Epithelial cell of esophagus (primary cell): ENCODE measurements at regions not wholly inside any gene's neighbourhood (a gene's known extent, or its start where the extent isn't known, plus 50 kb on each side); places are given as distances from the start of the nearest gene placed in this dataset.

Experiments
- DNase-seq: peaks from one replicate; pipeline ENCODE4 v3.0.0; 2010; ENCODE audit warnings: low read depth
- H3K4me3 ChIP-seq: 2 replicates; pipeline ENCODE4 v1.5.1; 2011; ENCODE audit warnings: mild to moderate bottlenecking, low read length, control low read depth
- TF ChIP-seq, protein P1 (sequence below): IDR thresholded peaks from 2 replicates; pipeline ENCODE4 v1.5.1; 2011; ENCODE audit warnings: low read depth, mild to moderate bottlenecking, low read length, control low read depth, inconsistent platforms; ENCODE audit not compliant: insufficient read depth; ENCODE audit errors: missing control alignments

DNA sequence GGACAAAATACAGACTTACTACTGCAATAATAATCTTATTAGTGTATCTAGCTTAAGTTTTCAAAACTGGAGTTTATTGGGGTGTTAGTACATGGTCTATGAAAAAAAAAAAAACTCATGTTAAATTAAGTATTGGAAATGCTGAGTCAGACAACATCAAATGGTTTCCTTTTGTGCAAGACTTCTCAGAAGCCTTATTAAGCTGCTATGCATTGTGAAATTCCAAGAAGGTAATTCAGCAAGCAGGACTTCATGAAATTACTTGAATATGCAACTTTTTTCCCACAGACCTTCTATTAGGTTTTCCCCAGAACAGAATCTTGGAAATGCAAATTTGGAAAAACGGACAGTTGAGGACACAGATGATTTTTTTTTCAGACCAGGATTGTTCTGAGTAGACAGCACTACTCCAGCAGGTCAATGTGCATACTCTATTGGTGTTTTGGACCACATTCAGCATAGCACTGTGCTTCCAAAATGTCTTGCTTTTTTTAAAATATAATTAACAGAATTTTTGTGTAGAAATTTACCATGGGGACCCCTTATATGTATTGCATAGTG lies 568.8 kb upstream of the TENM3 start:
- no peak overlapping the region for H3K4me3 ChIP-seq
- DNase-seq: peak; percentile 53
- TF ChIP-seq, protein P1, sequence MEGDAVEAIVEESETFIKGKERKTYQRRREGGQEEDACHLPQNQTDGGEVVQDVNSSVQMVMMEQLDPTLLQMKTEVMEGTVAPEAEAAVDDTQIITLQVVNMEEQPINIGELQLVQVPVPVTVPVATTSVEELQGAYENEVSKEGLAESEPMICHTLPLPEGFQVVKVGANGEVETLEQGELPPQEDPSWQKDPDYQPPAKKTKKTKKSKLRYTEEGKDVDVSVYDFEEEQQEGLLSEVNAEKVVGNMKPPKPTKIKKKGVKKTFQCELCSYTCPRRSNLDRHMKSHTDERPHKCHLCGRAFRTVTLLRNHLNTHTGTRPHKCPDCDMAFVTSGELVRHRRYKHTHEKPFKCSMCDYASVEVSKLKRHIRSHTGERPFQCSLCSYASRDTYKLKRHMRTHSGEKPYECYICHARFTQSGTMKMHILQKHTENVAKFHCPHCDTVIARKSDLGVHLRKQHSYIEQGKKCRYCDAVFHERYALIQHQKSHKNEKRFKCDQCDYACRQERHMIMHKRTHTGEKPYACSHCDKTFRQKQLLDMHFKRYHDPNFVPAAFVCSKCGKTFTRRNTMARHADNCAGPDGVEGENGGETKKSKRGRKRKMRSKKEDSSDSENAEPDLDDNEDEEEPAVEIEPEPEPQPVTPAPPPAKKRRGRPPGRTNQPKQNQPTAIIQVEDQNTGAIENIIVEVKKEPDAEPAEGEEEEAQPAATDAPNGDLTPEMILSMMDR: no peak

DNA sequence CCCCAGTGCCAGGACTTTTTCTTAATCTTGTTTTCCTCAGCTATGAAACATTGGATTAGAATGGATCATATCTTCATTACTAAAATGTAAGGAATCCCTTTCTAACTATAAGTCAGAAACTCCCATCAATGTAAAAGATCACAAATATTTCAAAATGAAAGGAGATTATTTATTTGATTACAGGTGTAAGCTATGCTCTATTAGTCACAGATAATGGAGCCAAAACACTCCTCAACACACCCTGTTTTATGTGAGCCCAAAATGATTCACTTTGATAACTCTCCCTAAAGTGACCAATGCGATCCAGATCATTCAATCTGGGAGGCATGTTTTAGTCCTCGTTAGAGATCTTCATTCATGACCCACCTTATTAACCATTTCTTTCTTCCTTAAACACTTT lies 566.7 kb upstream of the TENM3 start:
- no peak overlapping the region for H3K4me3 ChIP-seq
- peak; percentile 48 for DNase-seq
- TF ChIP-seq, protein P1: no peak

DNA sequence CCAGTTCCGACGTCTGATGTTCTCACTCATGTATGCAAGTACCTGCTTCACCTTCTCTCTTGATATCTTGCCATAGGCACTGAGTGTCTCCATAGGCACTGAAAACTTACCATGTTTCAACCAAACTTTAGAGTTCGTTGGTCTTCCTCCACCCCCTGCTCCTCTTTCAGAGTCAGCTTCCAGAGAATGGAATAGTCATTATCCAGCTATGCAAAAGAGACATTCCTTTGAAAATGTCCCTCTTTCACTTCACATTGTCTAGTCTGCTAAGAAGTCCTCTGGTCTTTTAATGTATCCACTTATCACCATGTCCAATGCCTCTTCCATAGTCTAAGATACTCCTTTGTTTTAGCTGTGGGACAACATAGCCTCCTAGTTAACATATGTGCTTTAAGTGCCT lies 566.0 kb upstream of the TENM3 start:
- TF ChIP-seq, protein P1: no peak
- no peak for DNase-seq
- no peak overlapping the region for H3K4me3 ChIP-seq

DNA sequence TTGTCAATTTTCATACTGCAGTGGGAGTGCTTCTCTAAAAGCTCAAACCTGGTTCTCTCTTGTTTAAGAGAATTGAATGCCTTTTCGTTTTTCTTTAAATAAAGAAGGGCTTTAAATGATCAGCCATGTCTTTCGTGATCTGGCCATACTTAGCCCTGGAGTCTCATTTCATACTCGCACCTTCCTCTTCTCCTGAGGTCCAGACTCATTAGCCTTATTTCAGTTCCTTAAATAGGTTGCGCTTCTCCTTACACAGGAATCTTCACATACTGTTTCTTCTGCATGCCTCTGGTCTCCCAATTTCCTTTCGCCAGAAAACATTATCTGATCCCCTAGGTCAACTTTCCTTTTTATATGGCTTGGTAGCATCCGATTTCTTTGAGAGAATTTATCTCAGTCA lies 565.6 kb upstream of the TENM3 start:
- no peak overlapping the region for H3K4me3 ChIP-seq
- TF ChIP-seq, protein P1: no peak
- DNase-seq: no peak

DNA sequence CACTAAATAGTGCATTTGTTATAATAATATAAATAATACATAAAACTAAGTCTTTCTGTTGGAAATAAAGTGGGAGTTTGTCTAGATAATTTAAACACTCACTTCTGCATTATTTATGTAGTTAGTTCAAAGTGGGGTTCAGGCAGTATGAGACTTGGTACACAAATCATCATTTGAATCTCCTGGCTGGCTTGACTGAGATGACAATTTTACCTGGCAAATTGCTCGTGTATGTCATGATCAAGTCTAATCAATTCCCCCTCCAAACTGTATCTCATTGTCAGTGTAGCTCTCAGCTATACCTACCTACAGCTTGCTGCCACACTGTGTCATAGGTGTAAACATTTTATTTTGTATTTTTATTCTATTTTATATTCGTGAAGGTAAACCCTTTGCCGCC lies 563.4 kb upstream of the TENM3 start:
- no peak overlapping the region for H3K4me3 ChIP-seq
- DNase-seq: no peak
- TF ChIP-seq, protein P1: no peak

DNA sequence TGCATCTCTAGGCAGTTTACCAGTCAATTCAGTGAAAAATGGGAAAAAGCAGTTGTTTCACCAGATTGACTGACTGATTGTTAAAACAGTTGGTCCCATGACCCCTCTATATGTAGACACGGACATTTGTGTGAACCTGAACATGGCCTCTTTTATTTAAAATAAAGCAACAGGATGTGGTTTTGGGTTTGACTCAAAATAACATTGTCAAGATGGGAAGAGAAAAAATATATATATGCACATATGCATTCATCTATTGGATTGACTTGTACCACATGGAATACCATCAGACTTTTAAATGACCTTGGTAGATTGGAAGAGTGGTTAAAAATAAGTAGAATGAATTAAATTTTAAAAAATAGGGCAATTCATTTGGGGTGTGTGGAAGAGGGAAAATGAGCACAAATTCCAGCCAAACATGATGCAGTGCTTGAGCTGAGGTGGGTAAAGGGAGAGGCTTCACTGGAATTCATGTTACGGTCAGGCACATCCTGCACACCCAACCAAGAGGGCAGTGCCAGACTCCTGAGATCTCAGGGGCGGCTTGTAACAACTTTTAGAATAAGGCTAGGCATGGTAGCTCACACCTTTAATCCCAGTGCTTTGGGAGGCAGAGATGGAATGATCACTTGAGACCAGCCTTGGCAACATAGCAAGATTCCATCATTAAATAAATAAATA lies 560.7 kb upstream of the TENM3 start:
- TF ChIP-seq, protein P1: no peak
- no peak for DNase-seq
- H3K4me3 ChIP-seq: no peak overlapping the region

DNA sequence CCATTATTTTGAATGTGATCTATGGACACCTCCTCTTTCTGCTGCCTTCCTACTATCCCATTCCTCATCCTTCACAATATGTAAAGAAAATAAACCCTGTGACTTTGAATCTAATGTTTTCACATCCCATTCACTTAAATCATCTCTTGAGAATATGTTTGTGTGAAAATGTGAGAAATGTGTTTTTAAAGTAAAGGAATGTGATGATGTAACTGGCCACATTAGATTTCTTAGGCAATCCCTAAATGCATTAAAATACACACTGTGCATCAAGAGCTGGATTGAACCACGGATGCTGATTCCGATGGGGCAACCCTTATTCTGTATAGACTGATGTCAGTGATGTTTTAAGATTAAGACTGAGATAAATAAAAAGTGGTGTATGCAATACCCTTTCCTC lies 558.9 kb upstream of the TENM3 start:
- DNase-seq: no peak
- TF ChIP-seq, protein P1: no peak
- H3K4me3 ChIP-seq: no peak overlapping the region
